ENCODE measurements at regions not wholly inside any gene's neighbourhood (a gene's known extent, or its start where the extent isn't known, plus 50 kb on each side); places are given as distances from the start of the nearest gene placed in this dataset.

- TF ChIP-seq POLR2A (IDR thresholded peaks at IDR 0.05) (no peak), CTCF (IDR thresholded peaks at IDR 0.05) (no peak)
These were observed 69.5 kb downstream of the ARL4C start for GRCh38 chr2:234427081-234428061.

All from thyroid gland (tissue), 4 donors.